Omental fat pad (tissue), 3 donors: ENCODE measurements at regions not wholly inside any gene's neighbourhood (a gene's known extent, or its start where the extent isn't known, plus 50 kb on each side); places are given as distances from the start of the nearest gene placed in this dataset.

Source experiments
- ATAC-seq: fragments of 150-250 bp; one replicate; pipeline ENCODE4 v1.9.1; 2016; ENCODE audit warnings: mild to moderate bottlenecking, moderate library complexity; ENCODE audit not compliant: low FRiP score
- DNase-seq: peaks from one replicate; pipeline ENCODE4 v3.0.0-alpha.2; 2019; ENCODE audit warnings: low spot score
- CTCF ChIP-seq, 3 donors: fragments of 450-650 bp; IDR thresholded peaks; one replicate each; pipeline ENCODE4 v1.5.1; 2016 to 2017; ENCODE audit warnings: antibody characterized with exemption in 3 of 3, mild to moderate bottlenecking in 3 of 3, moderate library complexity in 2 of 3

DNA sequence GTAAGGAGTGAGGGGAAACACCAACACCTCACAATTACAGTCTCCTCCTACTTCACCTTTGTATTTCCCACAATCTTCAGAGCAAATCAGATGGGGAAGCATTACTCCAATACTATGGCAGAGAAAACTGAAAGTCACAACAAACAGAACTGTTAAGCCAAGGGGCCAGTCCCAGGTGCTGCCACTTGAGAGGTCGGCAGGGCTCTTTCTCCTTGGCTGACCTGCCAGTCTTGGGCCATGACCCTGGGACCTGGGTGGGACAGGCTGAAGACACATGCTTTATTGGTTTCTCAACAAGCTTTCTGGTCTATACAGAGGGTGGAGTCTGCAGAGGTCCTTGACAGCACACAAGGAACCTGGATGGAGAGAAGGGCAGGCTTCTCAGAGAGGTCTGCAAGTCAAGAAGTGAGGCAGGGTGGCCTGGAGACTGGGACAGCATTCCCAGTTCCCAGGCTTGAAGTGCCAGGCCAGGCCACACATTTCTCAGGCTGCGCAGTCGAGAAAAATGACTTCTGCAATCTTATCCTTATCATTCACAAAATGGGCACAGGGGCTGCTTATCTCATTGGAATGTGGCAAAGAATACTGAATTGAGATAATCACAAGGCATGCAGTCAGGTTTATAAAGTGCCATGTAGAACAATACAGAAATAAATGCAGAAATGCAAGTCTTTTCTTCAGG is 301.0 kb downstream of the CXCL12 start:
- ATAC-seq (no peak), DNase-seq (no peak)
- no peak for TF ChIP-seq CTCF (IDR thresholded peaks at IDR 0.05)

DNA sequence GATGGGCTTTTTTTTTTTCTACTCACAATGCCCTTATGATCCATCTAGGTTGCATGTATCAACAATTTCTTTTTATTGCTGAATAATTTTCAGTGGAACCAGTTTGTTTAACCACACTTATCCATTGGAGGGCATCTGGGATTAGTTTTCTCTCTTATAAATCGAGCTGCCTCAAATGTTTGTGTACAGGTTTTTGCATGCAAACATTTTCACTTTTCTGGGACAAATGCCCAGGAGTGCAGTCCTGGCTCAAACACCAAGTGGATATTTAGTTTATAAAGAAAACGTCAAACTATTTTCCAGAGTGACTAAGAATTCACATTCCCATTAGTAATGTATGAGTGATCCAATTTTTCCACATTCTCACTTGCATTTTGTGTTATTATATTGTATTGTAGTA is 313.4 kb downstream of the CXCL12 start:
- no peak for TF ChIP-seq CTCF (IDR thresholded peaks at IDR 0.05)
- DNase-seq (no peak), ATAC-seq (no peak)

DNA sequence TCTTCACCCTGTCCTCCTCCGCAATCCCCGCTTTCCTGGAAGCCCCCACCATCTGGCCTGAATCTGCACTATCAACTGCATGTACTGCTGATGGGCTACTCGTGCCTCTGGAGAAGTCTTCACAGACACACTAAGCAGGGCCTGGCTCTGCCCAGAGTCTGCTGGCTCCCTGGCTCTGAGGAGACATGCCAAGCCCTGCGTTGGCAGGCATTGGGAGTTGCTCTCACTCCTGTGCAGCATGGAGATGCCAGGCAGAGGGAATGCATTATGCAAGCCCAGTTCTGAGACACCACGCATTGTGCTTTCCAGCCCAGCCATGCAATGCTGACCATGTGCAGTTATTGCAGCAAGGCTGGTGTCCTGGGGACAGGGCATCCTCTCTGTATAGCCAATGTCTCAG is 314.6 kb downstream of the CXCL12 start:
- ATAC-seq (peak; percentile 37), DNase-seq (no peak)
- no peak for TF ChIP-seq CTCF (IDR thresholded peaks at IDR 0.05)

GRCh38 chr10:44069573-44069972 is 315.3 kb downstream of the CXCL12 start:
- TF ChIP-seq CTCF (IDR thresholded peaks at IDR 0.05), result no peak
- ATAC-seq (no peak), DNase-seq (no peak)

- no peak for DNase-seq
- peak; percentile 50 for ATAC-seq
- no peak for TF ChIP-seq CTCF (IDR thresholded peaks at IDR 0.05)
These were observed 316.0 kb downstream of the CXCL12 start for GRCh38 chr10:44068716-44069482.

GRCh38 chr10:44067432-44067831 is 317.5 kb downstream of the CXCL12 start:
- DNase-seq, result no peak
- no peak for ATAC-seq
- no peak for TF ChIP-seq CTCF (IDR thresholded peaks at IDR 0.05)
